ENCODE measurements at regions not wholly inside any gene's neighbourhood (a gene's known extent, or its start where the extent isn't known, plus 50 kb on each side); places are given as distances from the start of the nearest gene placed in this dataset.

- no CpG with 5 or more reads among the region's 4 CpGs for WGBS (ENCODE audit: extremely low coverage, insufficient coverage, insufficient read length)
- Histone ChIP-seq H3K9ac (ENCODE audit: low read length) (no peak overlapping the region), H3K4me3 (ENCODE audit: low read depth, low read length) (no peak overlapping the region), H3K4ac (ENCODE audit: low read depth, low read length) (no peak overlapping the region), H2BK120ac (ENCODE audit: insufficient read depth, low read length, poor library complexity) (no peak overlapping the region), H4K8ac (ENCODE audit: low read depth, low read length) (no peak overlapping the region), H3K9me3 (ENCODE audit: insufficient read depth, low read depth, low read length) (peaks cover 3% of the 10 kb centered on the region), H3K23ac (ENCODE audit: low read length) (no peak overlapping the region), H2AK5ac (ENCODE audit: low read length) (no peak overlapping the region), H3K27ac (ENCODE audit: low read depth, low read length) (no peak overlapping the region), H2AFZ (ENCODE audit: insufficient read depth, low read length, poor library complexity) (no peak overlapping the region), H2BK12ac (ENCODE audit: low read length) (no peak overlapping the region), H2BK5ac (ENCODE audit: low read depth, low read length, poor library complexity) (no peak overlapping the region), H3K14ac (ENCODE audit: low read length) (no peak overlapping the region), H3K4me2 (ENCODE audit: low read length) (no peak overlapping the region), H4K12ac (ENCODE audit: low read depth, low read length) (no peak overlapping the region), H4K91ac (ENCODE audit: low read depth, low read length) (no peak overlapping the region), H3K36me3 (ENCODE audit: control insufficient read depth in 1 of 2, insufficient read depth in 2 of 2, low read length in 2 of 2) (no peaks in the 10 kb centered on the region), H3K4me1 (ENCODE audit: control insufficient read depth in 1 of 2, insufficient read depth in 2 of 2, low read length in 2 of 2) (no peaks in the 10 kb centered on the region), H3K79me1 (ENCODE audit: low read length) (no peaks in the 10 kb centered on the region), H3K18ac (ENCODE audit: low read length) (no peak overlapping the region), H3K27me3 (ENCODE audit: insufficient read depth, low read length) (no peaks in the 10 kb centered on the region), H3K79me2 (ENCODE audit: control insufficient read depth, insufficient read depth, low read length, poor library complexity) (no peaks in the 10 kb centered on the region)
- no peak for DNase-seq
Observed at GRCh38 chr15:45855210-45855906, 220.5 kb downstream of the SQOR start.

- no CpG with 5 or more reads among the region's 4 CpGs for WGBS (ENCODE audit: extremely low coverage, insufficient coverage, insufficient read length)
- no peaks in the 10 kb centered on the region for H3K9me3 ChIP-seq (ENCODE audit: insufficient read depth, low read depth, low read length)
- no peak overlapping the region for H4K8ac ChIP-seq (ENCODE audit: low read depth, low read length)
- H3K9ac ChIP-seq (ENCODE audit: low read length): no peak overlapping the region
- H4K12ac ChIP-seq (ENCODE audit: low read depth, low read length): no peak overlapping the region
- no peak overlapping the region for H4K91ac ChIP-seq (ENCODE audit: low read depth, low read length)
- H3K18ac ChIP-seq (ENCODE audit: low read length): no peak overlapping the region
- H3K36me3 ChIP-seq (ENCODE audit: control insufficient read depth in 1 of 2, insufficient read depth in 2 of 2, low read length in 2 of 2): no peaks in the 10 kb centered on the region
- no peaks in the 10 kb centered on the region for H3K79me1 ChIP-seq (ENCODE audit: low read length)
- H3K4me2 ChIP-seq (ENCODE audit: low read length): no peak overlapping the region
- no peaks in the 10 kb centered on the region for H3K27me3 ChIP-seq (ENCODE audit: insufficient read depth, low read length)
- no peak overlapping the region for H2BK120ac ChIP-seq (ENCODE audit: insufficient read depth, low read length, poor library complexity)
- H3K4me1 ChIP-seq (ENCODE audit: control insufficient read depth in 1 of 2, insufficient read depth in 2 of 2, low read length in 2 of 2): no peaks in the 10 kb centered on the region
- no peak overlapping the region for H3K27ac ChIP-seq (ENCODE audit: low read depth, low read length)
- H3K79me2 ChIP-seq (ENCODE audit: control insufficient read depth, insufficient read depth, low read length, poor library complexity): no peaks in the 10 kb centered on the region
- no peak overlapping the region for H3K4ac ChIP-seq (ENCODE audit: low read depth, low read length)
- no peak overlapping the region for H2AFZ ChIP-seq (ENCODE audit: insufficient read depth, low read length, poor library complexity)
- DNase-seq: no peak
- no peak overlapping the region for H2BK12ac ChIP-seq (ENCODE audit: low read length)
- H3K14ac ChIP-seq (ENCODE audit: low read length): no peak overlapping the region
- H2AK5ac ChIP-seq (ENCODE audit: low read length): no peak overlapping the region
- H3K23ac ChIP-seq (ENCODE audit: low read length): no peak overlapping the region
- H2BK5ac ChIP-seq (ENCODE audit: low read depth, low read length, poor library complexity): no peak overlapping the region
- no peak overlapping the region for H3K4me3 ChIP-seq (ENCODE audit: low read depth, low read length)
Observed at GRCh38 chr15:45855907-45856579, 221.2 kb downstream of the SQOR start.

GRCh38 chr15:45857291-45857690 lies 222.5 kb downstream of the SQOR start:
- Histone ChIP-seq H3K9ac (ENCODE audit: low read length) (no peak overlapping the region), H2BK5ac (ENCODE audit: low read depth, low read length, poor library complexity) (no peak overlapping the region), H4K12ac (ENCODE audit: low read depth, low read length) (no peak overlapping the region), H3K4me2 (ENCODE audit: low read length) (no peak overlapping the region), H4K8ac (ENCODE audit: low read depth, low read length) (no peak overlapping the region), H2AK5ac (ENCODE audit: low read length) (no peak overlapping the region), H3K18ac (ENCODE audit: low read length) (no peak overlapping the region), H3K4me3 (ENCODE audit: low read depth, low read length) (no peak overlapping the region), H3K23ac (ENCODE audit: low read length) (no peak overlapping the region), H3K14ac (ENCODE audit: low read length) (no peak overlapping the region), H3K36me3 (ENCODE audit: control insufficient read depth in 1 of 2, insufficient read depth in 2 of 2, low read length in 2 of 2) (no peaks in the 10 kb centered on the region), H2BK120ac (ENCODE audit: insufficient read depth, low read length, poor library complexity) (no peak overlapping the region), H3K79me2 (ENCODE audit: control insufficient read depth, insufficient read depth, low read length, poor library complexity) (no peaks in the 10 kb centered on the region), H3K4me1 (ENCODE audit: control insufficient read depth in 1 of 2, insufficient read depth in 2 of 2, low read length in 2 of 2) (peaks cover 0 to 2% of the 10 kb centered on the region in 2 experiments), H2AFZ (ENCODE audit: insufficient read depth, low read length, poor library complexity) (no peak overlapping the region), H3K27ac (ENCODE audit: low read depth, low read length) (no peak overlapping the region), H3K4ac (ENCODE audit: low read depth, low read length) (no peak overlapping the region), H3K79me1 (ENCODE audit: low read length) (no peaks in the 10 kb centered on the region), H4K91ac (ENCODE audit: low read depth, low read length) (no peak overlapping the region), H2BK12ac (ENCODE audit: low read length) (no peak overlapping the region), H3K9me3 (ENCODE audit: insufficient read depth, low read depth, low read length) (no peaks in the 10 kb centered on the region), H3K27me3 (ENCODE audit: insufficient read depth, low read length) (no peaks in the 10 kb centered on the region)
- WGBS (ENCODE audit: extremely low coverage, insufficient coverage, insufficient read length): no CpG with 5 or more reads among the region's 5 CpGs
- no peak for DNase-seq

- Histone ChIP-seq H2AK5ac (ENCODE audit: low read length) (no peak overlapping the region), H3K4ac (ENCODE audit: low read depth, low read length) (no peak overlapping the region), H3K9me3 (ENCODE audit: insufficient read depth, low read depth, low read length) (no peaks in the 10 kb centered on the region), H2AFZ (ENCODE audit: insufficient read depth, low read length, poor library complexity) (no peak overlapping the region), H3K79me2 (ENCODE audit: control insufficient read depth, insufficient read depth, low read length, poor library complexity) (no peaks in the 10 kb centered on the region), H2BK12ac (ENCODE audit: low read length) (no peak overlapping the region), H3K4me1 (ENCODE audit: control insufficient read depth in 1 of 2, insufficient read depth in 2 of 2, low read length in 2 of 2) (peaks cover 2 to 6% of the 10 kb centered on the region in 2 experiments), H3K4me2 (ENCODE audit: low read length) (no peak overlapping the region), H2BK120ac (ENCODE audit: insufficient read depth, low read length, poor library complexity) (no peak overlapping the region), H3K23ac (ENCODE audit: low read length) (no peak overlapping the region), H3K36me3 (ENCODE audit: control insufficient read depth in 1 of 2, insufficient read depth in 2 of 2, low read length in 2 of 2) (no peaks in the 10 kb centered on the region), H3K27me3 (ENCODE audit: insufficient read depth, low read length) (no peaks in the 10 kb centered on the region), H2BK5ac (ENCODE audit: low read depth, low read length, poor library complexity) (no peak overlapping the region), H4K12ac (ENCODE audit: low read depth, low read length) (no peak overlapping the region), H3K4me3 (ENCODE audit: low read depth, low read length) (no peak overlapping the region), H3K14ac (ENCODE audit: low read length) (no peak overlapping the region), H3K79me1 (ENCODE audit: low read length) (no peaks in the 10 kb centered on the region), H4K91ac (ENCODE audit: low read depth, low read length) (no peak overlapping the region), H3K27ac (ENCODE audit: low read depth, low read length) (no peak overlapping the region), H3K9ac (ENCODE audit: low read length) (no peak overlapping the region), H4K8ac (ENCODE audit: low read depth, low read length) (no peak overlapping the region), H3K18ac (ENCODE audit: low read length) (no peak overlapping the region)
- DNase-seq: no peak
- no CpG with 5 or more reads among the region's 3 CpGs for WGBS (ENCODE audit: extremely low coverage, insufficient coverage, insufficient read length)
Observed at GRCh38 chr15:45858491-45858890, 223.7 kb downstream of the SQOR start.
